Ectodermal cell (in vitro differentiated cells): ENCODE measurements at regions not wholly inside any gene's neighbourhood (a gene's known extent, or its start where the extent isn't known, plus 50 kb on each side); places are given as distances from the start of the nearest gene placed in this dataset.
"Not testable (repeated sequence)": the region's sequence is repeated elsewhere in the genome, so short reads cannot be mapped to it uniquely, and the experiment has no call there.

Experiments used
- H3K27ac ChIP-seq: 2 replicates; pipeline ENCODE4 v1.7.0; 2013; ENCODE audit warnings: mild to moderate bottlenecking, low read depth, low read length; ENCODE audit not compliant: insufficient read depth, poor library complexity, severe bottlenecking
- H3K27me3 ChIP-seq: 2 replicates; pipeline ENCODE4 v1.7.0; 2013; ENCODE audit warnings: mild to moderate bottlenecking, low read length; ENCODE audit not compliant: insufficient read depth, control insufficient read depth, poor library complexity, severe bottlenecking
- H3K36me3 ChIP-seq: one replicate; pipeline ENCODE4 v1.7.0; 2013; ENCODE audit warnings: low read length; ENCODE audit not compliant: control insufficient read depth, insufficient read depth
- H3K4me1 ChIP-seq: one replicate; pipeline ENCODE4 v1.7.0; 2013; ENCODE audit warnings: low read length; ENCODE audit not compliant: control insufficient read depth, insufficient read depth
- H3K4me3 ChIP-seq: 2 replicates; pipeline ENCODE4 v1.7.0; 2013; ENCODE audit warnings: low read depth, low read length, control low read depth; ENCODE audit not compliant: insufficient read depth
- H3K9me3 ChIP-seq: 2 replicates; pipeline ENCODE4 v1.7.0; 2013; ENCODE audit warnings: mild to moderate bottlenecking, low read length, moderate library complexity; ENCODE audit not compliant: control insufficient read depth
- WGBS, 2 experiments: methylation state at CpG; one replicate each; pipeline ENCODE4 v1.1.7; 2013; ENCODE audit warnings: missing lambda C conversion rate in 2 of 2; 5-methylcytosine and 5-hydroxymethylcytosine counted together

- 93 to 94% methylated on average over 5 of the region's 5 CpGs for WGBS, 2 experiments
- H3K27ac ChIP-seq, result no peak overlapping the region
Measured at GRCh38 chr4:15186149-15186548, 183.9 kb downstream of the CPEB2 start.

GRCh38 chr4:15186806-15187205, 184.5 kb downstream of the CPEB2 start:
- H3K27me3 ChIP-seq, result no peaks in the 10 kb centered on the region
- no peak overlapping the region for H3K27ac ChIP-seq
- H3K36me3 ChIP-seq, result no peaks in the 10 kb centered on the region
- H3K4me1 ChIP-seq, result no peaks in the 10 kb centered on the region
- H3K4me3 ChIP-seq, result no peak overlapping the region
- no peaks in the 10 kb centered on the region for H3K9me3 ChIP-seq

More at GRCh38 chr4:15186149-15186548, 183.9 kb downstream of the CPEB2 start:
- no peaks in the 10 kb centered on the region for H3K9me3 ChIP-seq
- no peaks in the 10 kb centered on the region for H3K4me1 ChIP-seq
- H3K27me3 ChIP-seq, result no peaks in the 10 kb centered on the region
- H3K36me3 ChIP-seq, result no peaks in the 10 kb centered on the region
- H3K4me3 ChIP-seq, result no peak overlapping the region

GRCh38 chr4:15188605-15189539, 186.6 kb downstream of the CPEB2 start:
- WGBS, 2 experiments, result 54 to 74% methylated on average over 1 to 3 of the region's 3 CpGs
- Histone ChIP-seq H3K4me3 (no peak overlapping the region), H3K27me3 (no peaks in the 10 kb centered on the region)

GRCh38 chr4:15194520-15194919, 192.2 kb downstream of the CPEB2 start:
- Histone ChIP-seq H3K36me3 (no peaks in the 10 kb centered on the region), H3K27ac (no peak overlapping the region), H3K4me3 (no peak overlapping the region), H3K4me1 (peaks cover 8% of the 10 kb centered on the region), H3K27me3 (no peaks in the 10 kb centered on the region), H3K9me3 (no peaks in the 10 kb centered on the region)
- 82 to 100% methylated on average over 1 to 2 of the region's 2 CpGs for WGBS, 2 experiments

More at GRCh38 chr4:15188605-15189539, 186.6 kb downstream of the CPEB2 start:
- Histone ChIP-seq H3K27ac (no peak overlapping the region), H3K36me3 (no peaks in the 10 kb centered on the region), H3K9me3 (no peaks in the 10 kb centered on the region), H3K4me1 (no peaks in the 10 kb centered on the region)

- no peaks in the 10 kb centered on the region for H3K27me3 ChIP-seq
- H3K27ac ChIP-seq, result no peak overlapping the region
- peaks cover 8% of the 10 kb centered on the region for H3K4me1 ChIP-seq
- WGBS, 2 experiments, result 47 to 66% methylated on average over 4 of the region's 4 CpGs
- H3K36me3 ChIP-seq, result no peaks in the 10 kb centered on the region
- H3K9me3 ChIP-seq, result no peaks in the 10 kb centered on the region
- no peak overlapping the region for H3K4me3 ChIP-seq
Measured at GRCh38 chr4:15197005-15197404, 194.7 kb downstream of the CPEB2 start.

- WGBS, 2 experiments, result 27 to 28% methylated on average over 11 of the region's 11 CpGs
- Histone ChIP-seq H3K27me3 (no peaks in the 10 kb centered on the region), H3K36me3 (no peaks in the 10 kb centered on the region), H3K4me3 (no peak overlapping the region), H3K9me3 (no peaks in the 10 kb centered on the region), H3K4me1 (peaks cover 8% of the 10 kb centered on the region), H3K27ac (peak overlapping the region; percentile 2)
Measured at GRCh38 chr4:15198070-15198727, 195.9 kb downstream of the CPEB2 start.

GRCh38 chr4:15201782-15202181, 199.5 kb downstream of the CPEB2 start:
- Histone ChIP-seq H3K27me3 (no peaks in the 10 kb centered on the region), H3K27ac (no peak overlapping the region), H3K4me3 (no peak overlapping the region), H3K36me3 (no peaks in the 10 kb centered on the region), H3K4me1 (peaks cover 2% of the 10 kb centered on the region), H3K9me3 (no peaks in the 10 kb centered on the region)
- 93 to 94% methylated on average over 1 of the region's 1 CpG for WGBS, 2 experiments

- no peaks in the 10 kb centered on the region for H3K27me3 ChIP-seq
- no peaks in the 10 kb centered on the region for H3K36me3 ChIP-seq
- H3K27ac ChIP-seq, result no peak overlapping the region
- no peak overlapping the region for H3K4me3 ChIP-seq
- 85 to 100% methylated on average over 2 of the region's 2 CpGs for WGBS, 2 experiments
- no peaks in the 10 kb centered on the region for H3K9me3 ChIP-seq
- H3K4me1 ChIP-seq, result no peaks in the 10 kb centered on the region
Measured at GRCh38 chr4:15202481-15202880, 200.2 kb downstream of the CPEB2 start.

GRCh38 chr4:15206526-15206925, 204.2 kb downstream of the CPEB2 start:
- H3K27me3 ChIP-seq, H3K4me3 ChIP-seq, H3K27ac ChIP-seq, H3K9me3 ChIP-seq, H3K4me1 ChIP-seq, H3K36me3 ChIP-seq: not testable (repeated sequence)
- WGBS, 2 experiments, result 89 to 92% methylated on average over 3 of the region's 3 CpGs

- Histone ChIP-seq H3K36me3 (no peaks in the 10 kb centered on the region), H3K4me3 (no peak overlapping the region), H3K27me3 (no peaks in the 10 kb centered on the region), H3K4me1 (no peaks in the 10 kb centered on the region), H3K27ac (no peak overlapping the region), H3K9me3 (no peaks in the 10 kb centered on the region)
- WGBS, 2 experiments, result 94 to 98% methylated on average over 6 of the region's 6 CpGs
Measured at GRCh38 chr4:15213302-15213970, 211.2 kb downstream of the CPEB2 start.
